ENCODE measurements at regions not wholly inside any gene's neighbourhood (a gene's known extent, or its start where the extent isn't known, plus 50 kb on each side); places are given as distances from the start of the nearest gene placed in this dataset.

GRCh38 chr2:192559587-192559986, 364.9 kb upstream of the TMEFF2 start:
- TF ChIP-seq CTCF (IDR thresholded peaks at IDR 0.05) (no peak), ZFX (IDR thresholded peaks at IDR 0.05; ENCODE audit: borderline replicate concordance) (no peak)

All from 22Rv1 (cell line).